ENCODE measurements at regions not wholly inside any gene's neighbourhood (a gene's known extent, or its start where the extent isn't known, plus 50 kb on each side); places are given as distances from the start of the nearest gene placed in this dataset.
A peak's percentile ranks its signal among the peaks of the same experiment; 100 is the strongest.

- H3K36me3 ChIP-seq (ENCODE audit: control insufficient read depth in 2 of 2, extremely low read depth in 1 of 2, insufficient read depth in 2 of 2, low read length in 2 of 2): no peaks in the 10 kb centered on the region
- no peak overlapping the region for H3K4me3 ChIP-seq (ENCODE audit: control insufficient read depth in 2 of 3, extremely low read depth in 1 of 3, insufficient read depth in 2 of 3, low read depth in 1 of 3, low read length in 3 of 3)
- H3K27ac ChIP-seq (ENCODE audit: control insufficient read depth, insufficient read depth, low read length): no peak overlapping the region
- no peak overlapping the region for H2AFZ ChIP-seq (ENCODE audit: control insufficient read depth, low read length)
- H3K4me1 ChIP-seq (ENCODE audit: control insufficient read depth, extremely low read depth, insufficient read depth, low read length): peaks cover 7% of the 10 kb centered on the region
- no peaks in the 10 kb centered on the region for H3K9me1 ChIP-seq (ENCODE audit: control insufficient read depth, extremely low read depth, insufficient read depth, low read length)
- H3K27me3 ChIP-seq (ENCODE audit: control insufficient read depth, extremely low read depth, insufficient read depth, low read length): no peaks in the 10 kb centered on the region
- no peak overlapping the region for H3K4me2 ChIP-seq (ENCODE audit: control insufficient read depth, extremely low read depth, insufficient read depth, low read depth, low read length)
- H4K20me1 ChIP-seq (ENCODE audit: control insufficient read depth, extremely low read depth, insufficient read depth, low read length): no peaks in the 10 kb centered on the region
- H3K9ac ChIP-seq (ENCODE audit: control insufficient read depth, extremely low read depth, insufficient read depth, low read length): no peak overlapping the region
- dilution Hi-C loops (cut with MboI; ENCODE audit: extremely low pct_ligation_motif_present, low sequenced_read_pairs): no loop called here
- no peaks in the 10 kb centered on the region for H3K79me2 ChIP-seq (ENCODE audit: control insufficient read depth, insufficient read depth, low read length)
- no peaks in the 10 kb centered on the region for H3K9me3 ChIP-seq (ENCODE audit: control insufficient read depth, low read depth, low read length)
- FAIRE-seq (no peak), DNase-seq (ENCODE audit: low read depth, low spot score) (no peak)
- TF ChIP-seq CTCF (optimal IDR thresholded peaks at IDR 0.05 in 1 of 3, IDR thresholded peaks at IDR 0.05 in 1 of 3, conservative IDR thresholded peaks at IDR 0.05 in 1 of 3; ENCODE audit: extremely low read depth in 1 of 3, insufficient read depth in 2 of 3, low read length in 3 of 3): no peak
- TF ChIP-seq EZH2 (IDR thresholded peaks at IDR 0.05; ENCODE audit: low read length): no peak
These were observed 229.7 kb upstream of the SEMA3E start for GRCh38 chr7:83878614-83879013.

- no peak overlapping the region for H3K4me3 ChIP-seq (ENCODE audit: control insufficient read depth in 2 of 3, extremely low read depth in 1 of 3, insufficient read depth in 2 of 3, low read depth in 1 of 3, low read length in 3 of 3)
- no peaks in the 10 kb centered on the region for H4K20me1 ChIP-seq (ENCODE audit: control insufficient read depth, extremely low read depth, insufficient read depth, low read length)
- no peak overlapping the region for H3K27ac ChIP-seq (ENCODE audit: control insufficient read depth, insufficient read depth, low read length)
- TF ChIP-seq EZH2 (IDR thresholded peaks at IDR 0.05; ENCODE audit: low read length) (no peak), CTCF (optimal IDR thresholded peaks at IDR 0.05 in 1 of 3, IDR thresholded peaks at IDR 0.05 in 1 of 3, conservative IDR thresholded peaks at IDR 0.05 in 1 of 3; ENCODE audit: extremely low read depth in 1 of 3, insufficient read depth in 2 of 3, low read length in 3 of 3) (no peak)
- no peaks in the 10 kb centered on the region for H3K36me3 ChIP-seq (ENCODE audit: control insufficient read depth in 2 of 2, extremely low read depth in 1 of 2, insufficient read depth in 2 of 2, low read length in 2 of 2)
- H3K9ac ChIP-seq (ENCODE audit: control insufficient read depth, extremely low read depth, insufficient read depth, low read length): no peak overlapping the region
- dilution Hi-C loops (cut with MboI; ENCODE audit: extremely low pct_ligation_motif_present, low sequenced_read_pairs): no loop called here
- no peaks in the 10 kb centered on the region for H3K79me2 ChIP-seq (ENCODE audit: control insufficient read depth, insufficient read depth, low read length)
- DNase-seq (ENCODE audit: low read depth, low spot score): peak; percentile 33
- H3K4me2 ChIP-seq (ENCODE audit: control insufficient read depth, extremely low read depth, insufficient read depth, low read depth, low read length): no peak overlapping the region
- peaks cover 7% of the 10 kb centered on the region for H3K4me1 ChIP-seq (ENCODE audit: control insufficient read depth, extremely low read depth, insufficient read depth, low read length)
- H3K9me3 ChIP-seq (ENCODE audit: control insufficient read depth, low read depth, low read length): no peaks in the 10 kb centered on the region
- no peaks in the 10 kb centered on the region for H3K27me3 ChIP-seq (ENCODE audit: control insufficient read depth, extremely low read depth, insufficient read depth, low read length)
- FAIRE-seq: peak; percentile 99
- H3K9me1 ChIP-seq (ENCODE audit: control insufficient read depth, extremely low read depth, insufficient read depth, low read length): no peaks in the 10 kb centered on the region
- no peak overlapping the region for H2AFZ ChIP-seq (ENCODE audit: control insufficient read depth, low read length)
These were observed 227.7 kb upstream of the SEMA3E start for GRCh38 chr7:83876593-83876992.
